ENCODE measurements at regions not wholly inside any gene's neighbourhood (a gene's known extent, or its start where the extent isn't known, plus 50 kb on each side); places are given as distances from the start of the nearest gene placed in this dataset.

DNA sequence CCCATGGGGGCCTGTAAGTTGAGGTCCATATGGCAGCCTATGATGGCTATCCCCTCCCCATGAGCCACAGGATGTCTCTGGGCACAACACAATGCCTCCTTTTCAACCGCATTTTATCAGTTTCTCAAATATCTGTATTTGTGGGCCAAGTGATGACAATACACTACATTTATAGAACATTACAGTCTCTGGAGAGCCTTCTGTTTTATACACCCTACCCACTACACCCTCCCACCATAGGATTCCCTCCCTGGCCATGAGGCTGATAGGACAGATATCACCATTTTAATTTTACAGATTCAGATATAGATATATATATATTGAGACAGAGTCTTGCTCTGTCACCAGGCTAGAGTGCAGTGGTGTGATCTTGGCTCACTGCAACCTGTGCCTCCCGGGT, 236.8 kb downstream of the ENC1 start:
- H3K4me1 Mint-ChIP-seq: peaks cover 0 to 26% (median 10%) of the 10 kb centered on the region in 7 donors
- POLR2A ChIA-PET: no interaction called here
- intact Hi-C loops (cut with micrococcal nuclease): no loop called here
- H3K36me3 ChIP-seq (ENCODE audit: control insufficient read depth in 2 of 3, insufficient read depth in 3 of 3, low read length in 3 of 3): no peaks in the 10 kb centered on the region
- peaks cover 0 to 2% (median 0%) of the 10 kb centered on the region in 11 donors for H3K9me3 Mint-ChIP-seq
- H3K27me3 Mint-ChIP-seq: peaks cover 0 to 15% (median 6%) of the 10 kb centered on the region in 5 donors
- no peak for ATAC-seq
- peak overlapping the region in 1 of 10 donors; percentile 28 for H3K4me3 Mint-ChIP-seq
- CTCF ChIA-PET: no interaction called here
- H3K4me3 ChIP-seq (ENCODE audit: low read length): no peak overlapping the region
- no peaks in the 10 kb centered on the region for H3K9me3 ChIP-seq (ENCODE audit: control insufficient read depth in 2 of 3, low read length in 3 of 3)
- H3K36me3 Mint-ChIP-seq: no peaks in the 10 kb centered on the region
- DNase-seq: no peak
- H3K27me3 ChIP-seq (ENCODE audit: control insufficient read depth in 2 of 2, insufficient read depth in 2 of 2, low read length in 2 of 2): no peaks in the 10 kb centered on the region
- no peak overlapping the region for H3K27ac ChIP-seq (ENCODE audit: low read depth, low read length)
- peak overlapping the region in 1 of 9 donors; percentile 47 for H3K27ac Mint-ChIP-seq
- H3K4me1 ChIP-seq (ENCODE audit: control insufficient read depth in 2 of 2, insufficient read depth in 2 of 2, low read length in 2 of 2): no peaks in the 10 kb centered on the region

DNA sequence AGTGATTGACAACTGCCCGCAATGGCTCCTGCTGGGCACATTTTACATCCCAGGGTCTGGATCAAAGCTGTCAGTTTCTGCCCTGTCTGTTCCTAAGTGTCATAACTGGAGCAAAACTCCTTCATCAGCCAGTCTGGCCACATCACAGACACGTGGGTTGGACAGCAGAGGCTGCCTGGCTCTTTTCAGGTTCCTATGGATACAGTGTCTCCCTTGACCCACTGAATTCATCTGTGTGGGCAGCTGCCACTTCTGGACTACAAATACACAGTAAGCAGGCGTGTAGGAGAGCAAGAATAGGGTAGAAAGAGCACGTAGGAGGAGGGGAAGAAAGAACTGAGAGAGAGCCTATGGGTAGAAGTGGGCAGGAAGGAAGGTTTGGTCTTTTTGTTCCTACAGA, 238.0 kb downstream of the ENC1 start:
- H3K36me3 Mint-ChIP-seq: no peaks in the 10 kb centered on the region
- DNase-seq: peak in 1 of 9 donors; percentile 2
- peaks cover 0 to 2% (median 0%) of the 10 kb centered on the region in 11 donors for H3K9me3 Mint-ChIP-seq
- H3K4me3 Mint-ChIP-seq: peak overlapping the region in 2 of 10 donors; percentile 30 to 36
- H3K27me3 ChIP-seq (ENCODE audit: control insufficient read depth in 2 of 2, insufficient read depth in 2 of 2, low read length in 2 of 2): no peaks in the 10 kb centered on the region
- no peaks in the 10 kb centered on the region for H3K4me1 ChIP-seq (ENCODE audit: control insufficient read depth in 2 of 2, insufficient read depth in 2 of 2, low read length in 2 of 2)
- ChIA-PET POLR2A (interaction anchor here (1.3 kb wide), 1 partner anchor 22 kb away, joined by 5 read pairs; no protein-coding TSS in a partner anchor), CTCF (no interaction called here)
- no peaks in the 10 kb centered on the region for H3K36me3 ChIP-seq (ENCODE audit: control insufficient read depth in 2 of 3, insufficient read depth in 3 of 3, low read length in 3 of 3)
- no peak for ATAC-seq
- peaks cover 0 to 6% (median 0%) of the 10 kb centered on the region in 5 donors for H3K27me3 Mint-ChIP-seq
- peak overlapping the region in 2 of 9 donors; percentile 49 to 69 for H3K27ac Mint-ChIP-seq
- H3K27ac ChIP-seq (ENCODE audit: low read depth, low read length): no peak overlapping the region
- no peak overlapping the region for H3K4me3 ChIP-seq (ENCODE audit: low read length)
- intact Hi-C loops (cut with micrococcal nuclease): no loop called here
- no peaks in the 10 kb centered on the region for H3K9me3 ChIP-seq (ENCODE audit: control insufficient read depth in 2 of 3, low read length in 3 of 3)
- peaks cover 0 to 26% (median 10%) of the 10 kb centered on the region in 7 donors for H3K4me1 Mint-ChIP-seq

DNA sequence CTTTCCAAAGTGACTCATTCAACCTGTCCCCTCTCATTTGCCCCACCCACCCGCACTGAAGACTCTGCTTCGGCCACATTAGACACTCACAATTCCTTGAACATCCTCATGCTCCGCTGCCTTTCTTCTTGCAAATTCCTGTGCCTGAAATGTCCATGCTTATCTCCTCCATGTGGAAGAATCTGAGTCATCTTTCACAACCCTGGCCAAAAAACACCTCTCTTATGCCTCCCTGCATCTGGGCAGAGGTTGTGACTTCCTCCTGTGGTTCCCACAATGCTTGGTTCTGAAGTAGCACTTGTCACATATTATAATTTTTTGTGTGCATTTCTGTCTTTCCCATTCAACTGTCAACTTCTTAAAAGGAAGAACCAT, 238.6 kb downstream of the ENC1 start:
- DNase-seq: no peak
- POLR2A ChIA-PET: interaction anchor here (1.3 kb wide), 1 partner anchor 22 kb away, joined by 5 read pairs; no protein-coding TSS in a partner anchor
- H3K27me3 Mint-ChIP-seq: peaks cover 0 to 6% (median 0%) of the 10 kb centered on the region in 5 donors
- Histone ChIP-seq H3K4me1 (ENCODE audit: control insufficient read depth in 2 of 2, insufficient read depth in 2 of 2, low read length in 2 of 2) (no peaks in the 10 kb centered on the region), H3K27ac (ENCODE audit: low read depth, low read length) (no peak overlapping the region), H3K4me3 (ENCODE audit: low read length) (no peak overlapping the region), H3K36me3 (ENCODE audit: control insufficient read depth in 2 of 3, insufficient read depth in 3 of 3, low read length in 3 of 3) (no peaks in the 10 kb centered on the region), H3K9me3 (ENCODE audit: control insufficient read depth in 2 of 3, low read length in 3 of 3) (no peaks in the 10 kb centered on the region), H3K27me3 (ENCODE audit: control insufficient read depth in 2 of 2, insufficient read depth in 2 of 2, low read length in 2 of 2) (no peaks in the 10 kb centered on the region)
- intact Hi-C loops (cut with micrococcal nuclease): no loop called here
- no peaks in the 10 kb centered on the region for H3K36me3 Mint-ChIP-seq
- peaks cover 0 to 2% (median 0%) of the 10 kb centered on the region in 11 donors for H3K9me3 Mint-ChIP-seq
- H3K27ac Mint-ChIP-seq: peak overlapping the region in 3 of 9 donors; percentile 17 to 73 (median 37)
- peak overlapping the region in 1 of 10 donors; percentile 8 for H3K4me3 Mint-ChIP-seq
- CTCF ChIA-PET: no interaction called here
- ATAC-seq: no peak
- peaks cover 0 to 26% (median 10%) of the 10 kb centered on the region in 7 donors for H3K4me1 Mint-ChIP-seq

DNA sequence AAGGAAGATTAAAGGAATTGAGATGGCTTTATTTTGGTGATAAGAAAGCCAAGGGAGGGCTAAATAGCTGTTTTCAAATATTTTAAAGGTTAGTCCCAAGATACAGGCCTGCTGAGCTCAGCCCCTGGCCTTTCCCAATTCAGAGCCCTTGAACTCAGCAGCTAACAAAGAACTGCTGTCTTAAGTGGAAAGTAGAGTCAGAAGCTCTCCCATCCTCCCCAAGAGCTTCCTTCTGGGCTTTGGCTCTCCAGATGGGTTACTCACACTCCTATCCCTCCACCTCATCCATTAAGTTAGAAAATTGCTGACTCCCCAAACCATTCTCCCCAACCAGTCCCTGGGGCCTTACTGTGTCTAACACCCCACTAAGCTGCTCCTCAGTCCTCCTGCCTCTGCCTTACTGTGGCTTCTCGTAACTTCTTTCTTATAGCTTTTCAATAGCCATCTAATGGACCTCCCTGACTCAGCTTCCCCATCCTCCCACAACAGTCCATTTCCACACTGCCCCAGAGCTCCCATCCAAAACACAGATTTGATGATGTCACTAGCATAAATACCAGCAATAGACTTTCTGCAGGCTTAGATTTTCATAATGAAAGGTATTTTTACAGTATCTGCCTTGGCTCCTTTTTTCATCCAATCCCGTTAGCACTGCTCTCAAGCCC, 239.1 kb downstream of the ENC1 start:
- no peaks in the 10 kb centered on the region for H3K36me3 ChIP-seq (ENCODE audit: control insufficient read depth in 2 of 3, insufficient read depth in 3 of 3, low read length in 3 of 3)
- H3K9me3 ChIP-seq (ENCODE audit: control insufficient read depth in 2 of 3, low read length in 3 of 3): no peaks in the 10 kb centered on the region
- Mint-ChIP-seq H3K36me3 (no peaks in the 10 kb centered on the region), H3K27ac (peak overlapping the region in 2 of 9 donors; percentile 17 to 37), H3K27me3 (peaks cover 0 to 6% (median 0%) of the 10 kb centered on the region in 5 donors), H3K4me3 (no peak overlapping the region), H3K9me3 (peaks cover 0 to 2% (median 0%) of the 10 kb centered on the region in 11 donors), H3K4me1 (peaks cover 0 to 26% (median 10%) of the 10 kb centered on the region in 7 donors)
- H3K27ac ChIP-seq (ENCODE audit: low read depth, low read length): no peak overlapping the region
- ChIA-PET POLR2A (interaction anchor here (1.3 kb wide), 1 partner anchor 21 kb away, joined by 5 read pairs; no protein-coding TSS in a partner anchor), CTCF (no interaction called here)
- DNase-seq: no peak
- intact Hi-C loops (cut with micrococcal nuclease): no loop called here
- no peaks in the 10 kb centered on the region for H3K4me1 ChIP-seq (ENCODE audit: control insufficient read depth in 2 of 2, insufficient read depth in 2 of 2, low read length in 2 of 2)
- no peak overlapping the region for H3K4me3 ChIP-seq (ENCODE audit: low read length)
- H3K27me3 ChIP-seq (ENCODE audit: control insufficient read depth in 2 of 2, insufficient read depth in 2 of 2, low read length in 2 of 2): no peaks in the 10 kb centered on the region
- ATAC-seq: no peak

DNA sequence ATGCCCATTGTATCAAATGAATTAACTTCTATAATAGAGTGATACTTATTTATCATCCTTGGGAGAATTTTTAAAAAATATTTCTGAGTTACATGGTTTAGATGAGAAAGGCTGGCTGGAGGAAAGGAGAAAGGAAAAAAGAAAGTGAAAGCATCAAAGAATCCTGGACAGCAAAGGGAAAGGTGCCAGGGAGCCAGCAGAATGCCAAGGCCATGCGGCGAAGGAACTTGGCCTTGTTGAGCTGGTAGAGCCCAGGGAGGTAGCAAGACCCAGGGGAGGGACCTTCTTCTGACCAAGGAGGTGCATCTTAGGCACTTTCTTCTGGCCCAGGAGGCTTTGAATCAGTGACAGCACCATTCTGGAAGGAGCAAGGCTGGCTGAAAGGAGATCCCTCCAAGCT, 240.5 kb downstream of the ENC1 start:
- ATAC-seq (no peak), DNase-seq (no peak)
- Histone ChIP-seq H3K27ac (ENCODE audit: low read depth, low read length) (no peak overlapping the region), H3K36me3 (ENCODE audit: control insufficient read depth in 2 of 3, insufficient read depth in 3 of 3, low read length in 3 of 3) (no peaks in the 10 kb centered on the region), H3K4me3 (ENCODE audit: low read length) (no peak overlapping the region), H3K9me3 (ENCODE audit: control insufficient read depth in 2 of 3, low read length in 3 of 3) (no peaks in the 10 kb centered on the region), H3K27me3 (ENCODE audit: control insufficient read depth in 2 of 2, insufficient read depth in 2 of 2, low read length in 2 of 2) (no peaks in the 10 kb centered on the region), H3K4me1 (ENCODE audit: control insufficient read depth in 2 of 2, insufficient read depth in 2 of 2, low read length in 2 of 2) (no peaks in the 10 kb centered on the region)
- intact Hi-C loops (cut with micrococcal nuclease): no loop called here
- ChIA-PET POLR2A (no interaction called here), CTCF (no interaction called here)
- Mint-ChIP-seq H3K36me3 (no peaks in the 10 kb centered on the region), H3K27ac (peak overlapping the region in 2 of 9 donors; percentile 8 to 33), H3K27me3 (peaks cover 0 to 6% (median 0%) of the 10 kb centered on the region in 5 donors), H3K4me1 (peaks cover 0 to 37% (median 10%) of the 10 kb centered on the region in 7 donors), H3K9me3 (peaks cover 0 to 2% (median 0%) of the 10 kb centered on the region in 11 donors), H3K4me3 (no peak overlapping the region)

DNA sequence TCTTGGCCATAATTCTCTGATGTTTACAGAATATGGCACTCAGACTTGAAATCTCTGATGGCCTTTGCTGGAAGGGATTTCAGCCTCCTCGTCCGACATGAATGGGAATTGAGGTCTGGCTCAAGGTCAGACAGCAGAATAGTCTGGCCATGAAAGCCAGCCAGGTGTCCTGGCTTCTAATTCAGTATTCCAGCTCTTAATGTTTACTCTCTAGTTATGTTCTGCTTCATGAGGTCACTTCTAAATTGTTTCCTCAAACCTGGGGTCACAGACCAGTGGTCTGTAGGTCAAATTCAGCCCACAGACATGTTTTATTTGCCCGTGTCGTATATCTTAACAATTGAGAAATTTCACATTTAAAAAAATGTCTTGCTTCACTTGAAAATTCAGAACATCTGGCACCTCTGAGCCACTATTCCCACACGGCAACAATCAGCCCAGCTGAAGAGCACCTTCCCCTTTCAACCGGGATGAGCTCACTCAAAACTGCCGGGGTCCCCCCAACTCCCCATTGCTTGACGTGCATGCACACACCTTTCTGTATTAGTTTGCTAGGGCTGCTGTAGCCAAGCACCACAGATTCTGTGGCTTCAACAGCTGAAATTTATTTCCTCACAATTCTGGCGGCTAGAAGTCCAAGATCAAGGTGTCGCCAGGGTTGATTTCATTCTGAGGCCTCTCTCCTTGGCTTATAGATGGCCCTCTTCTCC, 243.5 kb downstream of the ENC1 start:
- CTCF ChIA-PET: no interaction called here
- H3K4me3 ChIP-seq (ENCODE audit: low read length): no peak overlapping the region
- intact Hi-C loops (cut with micrococcal nuclease): no loop called here

More for the DNA sequence above, 243.5 kb downstream of the ENC1 start:
- no peaks in the 10 kb centered on the region for H3K27me3 Mint-ChIP-seq
- Histone ChIP-seq H3K36me3 (ENCODE audit: control insufficient read depth in 2 of 3, insufficient read depth in 3 of 3, low read length in 3 of 3) (no peaks in the 10 kb centered on the region), H3K27me3 (ENCODE audit: control insufficient read depth in 2 of 2, insufficient read depth in 2 of 2, low read length in 2 of 2) (no peaks in the 10 kb centered on the region), H3K27ac (ENCODE audit: low read depth, low read length) (no peak overlapping the region), H3K9me3 (ENCODE audit: control insufficient read depth in 2 of 3, low read length in 3 of 3) (no peaks in the 10 kb centered on the region), H3K4me1 (ENCODE audit: control insufficient read depth in 2 of 2, insufficient read depth in 2 of 2, low read length in 2 of 2) (no peaks in the 10 kb centered on the region)
- H3K27ac Mint-ChIP-seq: no peak overlapping the region
- POLR2A ChIA-PET: no interaction called here
- H3K4me3 Mint-ChIP-seq: no peak overlapping the region
- peaks cover 0 to 2% (median 0%) of the 10 kb centered on the region in 11 donors for H3K9me3 Mint-ChIP-seq
- ATAC-seq: no peak
- no peaks in the 10 kb centered on the region for H3K36me3 Mint-ChIP-seq
- H3K4me1 Mint-ChIP-seq: peaks cover 0 to 24% (median 0%) of the 10 kb centered on the region in 7 donors
- DNase-seq: no peak
